ENCODE measurements at regions not wholly inside any gene's neighbourhood (a gene's known extent, or its start where the extent isn't known, plus 50 kb on each side); places are given as distances from the start of the nearest gene placed in this dataset.
"Not testable (repeated sequence)": the region's sequence is repeated elsewhere in the genome, so short reads cannot be mapped to it uniquely, and the experiment has no call there.

- DNase-seq = no peak
These were observed 438.3 kb upstream of the SEL1L start for GRCh38 chr14:81971911-81972310.

- no peak for DNase-seq
These were observed 438.9 kb upstream of the SEL1L start for GRCh38 chr14:81972601-81973000.

GRCh38 chr14:81974543-81974942 lies 440.9 kb upstream of the SEL1L start:
- no peak for DNase-seq

- no peak for DNase-seq
These were observed 447.1 kb upstream of the SEL1L start for GRCh38 chr14:81980601-81981306.

- DNase-seq = no peak
These were observed 447.6 kb upstream of the SEL1L start for GRCh38 chr14:81981307-81981675.

GRCh38 chr14:81982046-81982445 lies 448.4 kb upstream of the SEL1L start:
- no peak for DNase-seq

GRCh38 chr14:81986005-81986404 lies 452.4 kb upstream of the SEL1L start:
- no peak for DNase-seq

GRCh38 chr14:81989211-81989610 lies 455.6 kb upstream of the SEL1L start:
- no peak for DNase-seq

- peak; percentile 57 for DNase-seq
These were observed 456.7 kb upstream of the SEL1L start for GRCh38 chr14:81990312-81990761.

GRCh38 chr14:81991998-81992397 lies 458.3 kb upstream of the SEL1L start:
- DNase-seq = no peak

- no peak for DNase-seq
These were observed 459.8 kb upstream of the SEL1L start for GRCh38 chr14:81993432-81993831.

- DNase-seq = no peak
These were observed 469.8 kb upstream of the SEL1L start for GRCh38 chr14:82003426-82003825.

GRCh38 chr14:82009076-82009475 lies 475.4 kb upstream of the SEL1L start:
- no peak for DNase-seq

GRCh38 chr14:82009993-82010392 lies 476.3 kb upstream of the SEL1L start:
- no peak for DNase-seq

- no peak for DNase-seq
These were observed 477.8 kb upstream of the SEL1L start for GRCh38 chr14:82011460-82011859.

- no peak for DNase-seq
These were observed 495.4 kb upstream of the SEL1L start for GRCh38 chr14:82029038-82029437.

- DNase-seq = no peak
These were observed 501.7 kb upstream of the SEL1L start for GRCh38 chr14:82035397-82035796.

GRCh38 chr14:82038066-82038465 lies 504.4 kb upstream of the SEL1L start:
- DNase-seq = not testable (repeated sequence)

- no peak for DNase-seq
These were observed 511.7 kb upstream of the SEL1L start for GRCh38 chr14:82045339-82045738.

- DNase-seq = no peak
These were observed 513.0 kb upstream of the SEL1L start for GRCh38 chr14:82046512-82047226.

- DNase-seq = no peak
These were observed 514.3 kb upstream of the SEL1L start for GRCh38 chr14:82047777-82048470.

- DNase-seq = no peak
These were observed 519.1 kb upstream of the SEL1L start for GRCh38 chr14:82052778-82053177.

- DNase-seq = no peak
These were observed 522.0 kb upstream of the SEL1L start for GRCh38 chr14:82055515-82056115.

GRCh38 chr14:82060219-82060618 lies 526.6 kb upstream of the SEL1L start:
- DNase-seq = no peak

All from activated CD8-positive, alpha-beta memory T cell treated with anti-CD3 and anti-CD28 coated beads for 24 hours (primary cell).